Activated T-cell treated with anti-CD3 and anti-CD28 coated beads for 24 hours (primary cell): ENCODE measurements at regions not wholly inside any gene's neighbourhood (a gene's known extent, or its start where the extent isn't known, plus 50 kb on each side); places are given as distances from the start of the nearest gene placed in this dataset.

Experiments
- DNase-seq: peaks from one replicate; pipeline ENCODE4 v3.0.0-alpha.2; 2020; ENCODE audit warnings: low read depth

GRCh38 chr22:49481659-49482399 is 345.8 kb downstream of the BRD1 start:
- DNase-seq: no peak

- no peak for DNase-seq
These were observed 346.6 kb downstream of the BRD1 start for GRCh38 chr22:49480896-49481658.

- no peak for DNase-seq
These were observed 347.3 kb downstream of the BRD1 start for GRCh38 chr22:49480331-49480730.

- DNase-seq: no peak
These were observed 348.1 kb downstream of the BRD1 start for GRCh38 chr22:49479566-49479965.

GRCh38 chr22:49476800-49477400 is 350.8 kb downstream of the BRD1 start:
- DNase-seq: no peak

GRCh38 chr22:49476176-49476575 is 351.5 kb downstream of the BRD1 start:
- DNase-seq: no peak

- no peak for DNase-seq
These were observed 352.4 kb downstream of the BRD1 start for GRCh38 chr22:49475253-49475652.

- no peak for DNase-seq
These were observed 354.4 kb downstream of the BRD1 start for GRCh38 chr22:49473286-49473685.

GRCh38 chr22:49470741-49471503 is 356.8 kb downstream of the BRD1 start:
- no peak for DNase-seq

- no peak for DNase-seq
These were observed 357.6 kb downstream of the BRD1 start for GRCh38 chr22:49469896-49470740.

GRCh38 chr22:49468487-49469198 is 359.0 kb downstream of the BRD1 start:
- no peak for DNase-seq

GRCh38 chr22:49466878-49467595 is 360.6 kb downstream of the BRD1 start:
- no peak for DNase-seq

- no peak for DNase-seq
These were observed 363.6 kb downstream of the BRD1 start for GRCh38 chr22:49464037-49464436.

GRCh38 chr22:49462795-49463194 is 364.9 kb downstream of the BRD1 start:
- DNase-seq: no peak

- no peak for DNase-seq
These were observed 365.4 kb downstream of the BRD1 start for GRCh38 chr22:49462291-49462690.

- DNase-seq: no peak
These were observed 366.0 kb downstream of the BRD1 start for GRCh38 chr22:49461674-49462073.

- no peak for DNase-seq
These were observed 366.9 kb downstream of the BRD1 start for GRCh38 chr22:49460592-49461281.

- DNase-seq: no peak
These were observed 367.6 kb downstream of the BRD1 start for GRCh38 chr22:49460091-49460490.

- no peak for DNase-seq
These were observed 369.0 kb downstream of the BRD1 start for GRCh38 chr22:49458708-49459099.
